Transverse colon (tissue), 4 donors: ENCODE measurements at regions not wholly inside any gene's neighbourhood (a gene's known extent, or its start where the extent isn't known, plus 50 kb on each side); places are given as distances from the start of the nearest gene placed in this dataset.

Experiments used
- DNase-seq: peaks from one replicate; pipeline ENCODE4 v3.0.0-alpha.2; 2019
- H3K27ac ChIP-seq, 4 donors: fragments of 200-600 bp; sonication (generic); 2 replicates each; pipeline ENCODE4 v1.5.1; 2016 to 2018; ENCODE audit warnings: inconsistent platforms in 4 of 4
- H3K27me3 ChIP-seq: fragments of 200-600 bp; sonication (generic); 2 replicates; pipeline ENCODE4 v1.5.1; 2017; ENCODE audit warnings: inconsistent platforms
- H3K36me3 ChIP-seq, 4 donors: fragments of 200-600 bp; sonication (generic); 2 replicates each; pipeline ENCODE4 v1.5.1; 2017 to 2019; ENCODE audit warnings: inconsistent platforms in 4 of 4
- H3K4me1 ChIP-seq, 4 donors: fragments of 200-600 bp; sonication (generic); 2 replicates each; pipeline ENCODE4 v1.5.1; 2017 to 2020; ENCODE audit warnings: inconsistent platforms in 4 of 4
- H3K4me3 ChIP-seq, 4 donors: fragments of 200-600 bp; sonication (generic); 1 replicate in 1 of 4; 2 replicates in 3 of 4; pipeline versions ENCODE4 v1.5.1 to v1.6.1; 2017 to 2019; ENCODE audit warnings: inconsistent platforms in 4 of 4
- H3K9me3 ChIP-seq, 2 donors: fragments of 200-600 bp; sonication (generic); 2 replicates each; pipeline ENCODE4 v1.5.1; 2017 to 2019; ENCODE audit warnings: inconsistent platforms in 2 of 2
- EP300 ChIP-seq: sonication (generic); formaldehyde crosslinking; IDR thresholded peaks from one replicate; pipeline ENCODE4 v1.6.1; 2017; ENCODE audit warnings: antibody characterized with exemption, low read depth
- POLR2A ChIP-seq: fragments of 450-650 bp; IDR thresholded peaks from one replicate; pipeline ENCODE4 v1.6.1; 2016; ENCODE audit warnings: antibody characterized with exemption, mild to moderate bottlenecking, moderate library complexity
- POLR2AphosphoS5 ChIP-seq, 3 donors: sonication (generic); formaldehyde crosslinking; IDR thresholded peaks; one replicate each; pipeline ENCODE4 v1.6.1; 2016; ENCODE audit warnings: antibody characterized with exemption in 3 of 3
- WGBS, 2 donors: methylation state at CpG; one replicate each; pipeline ENCODE4 v1.1.5; 2018; ENCODE audit warnings: low coverage in 1 of 2; 5-methylcytosine and 5-hydroxymethylcytosine counted together
- in situ Hi-C, 4 donors: fragments of 200-750 bp; cut with MboI; loops; one replicate each; pipeline versions ENCODE4 v1.15.0 to v1.15.1; 2017; ENCODE audit warnings: low sequenced_read_pairs in 3 of 4, low pct_ligation_motif_present in 1 of 4, low pct_unique_long_range_greater_than_20kb in 1 of 4
- intact Hi-C: fragments of 100-400 bp; cut with DNase I; formaldehyde crosslinking; loops from one replicate; pipeline ENCODE4 v1.15.1; 2023; ENCODE audit warnings: low total_unique reads
- TF ChIP-seq, protein P1 (sequence below), 5 experiments: fragments of 200-600 bp in 3 of 5; fragments of 450-650 bp in 2 of 5; sonication (generic) in 3 of 5; IDR thresholded peaks; 1 replicate in 2 of 5; 2 replicates in 3 of 5; pipeline ENCODE4 v1.5.1; 2016 to 2017; ENCODE audit warnings: antibody characterized with exemption in 5 of 5, inconsistent platforms in 3 of 5, mild to moderate bottlenecking in 2 of 5, moderate library complexity in 1 of 5

DNA sequence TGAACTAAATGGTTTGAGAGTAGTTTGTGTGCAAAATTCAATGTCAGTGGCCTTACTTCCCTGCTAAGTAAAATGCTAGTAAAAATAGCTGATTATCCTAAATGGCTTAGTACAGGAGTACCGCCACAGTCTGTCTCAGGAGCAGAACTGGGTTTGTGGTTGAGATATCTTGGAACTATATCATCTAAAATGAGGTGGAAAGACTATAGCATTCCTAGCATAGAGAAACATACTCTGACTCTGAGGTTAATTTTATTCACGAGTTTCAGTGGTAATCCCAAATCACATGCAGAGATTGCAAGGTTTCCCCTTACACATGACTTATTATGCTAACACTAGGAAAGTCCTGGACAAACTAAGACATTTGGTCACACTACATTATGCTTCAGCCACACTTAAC is 70.4 kb downstream of the OR13H1 start:
- Histone ChIP-seq H3K36me3 (no peaks in the 10 kb centered on the region), H3K4me3 (no peak overlapping the region), H3K4me1 (no peaks in the 10 kb centered on the region), H3K9me3 (no peaks in the 10 kb centered on the region), H3K27ac (no peak overlapping the region), H3K27me3 (no peaks in the 10 kb centered on the region)
- intact Hi-C loops = no loop called here
- no peak for DNase-seq
- WGBS, 2 donors = 64 to 83% methylated on average over 1 to 2 of the region's 2 CpGs
- in situ Hi-C loops = no loop called here
- TF ChIP-seq, protein P1, sequence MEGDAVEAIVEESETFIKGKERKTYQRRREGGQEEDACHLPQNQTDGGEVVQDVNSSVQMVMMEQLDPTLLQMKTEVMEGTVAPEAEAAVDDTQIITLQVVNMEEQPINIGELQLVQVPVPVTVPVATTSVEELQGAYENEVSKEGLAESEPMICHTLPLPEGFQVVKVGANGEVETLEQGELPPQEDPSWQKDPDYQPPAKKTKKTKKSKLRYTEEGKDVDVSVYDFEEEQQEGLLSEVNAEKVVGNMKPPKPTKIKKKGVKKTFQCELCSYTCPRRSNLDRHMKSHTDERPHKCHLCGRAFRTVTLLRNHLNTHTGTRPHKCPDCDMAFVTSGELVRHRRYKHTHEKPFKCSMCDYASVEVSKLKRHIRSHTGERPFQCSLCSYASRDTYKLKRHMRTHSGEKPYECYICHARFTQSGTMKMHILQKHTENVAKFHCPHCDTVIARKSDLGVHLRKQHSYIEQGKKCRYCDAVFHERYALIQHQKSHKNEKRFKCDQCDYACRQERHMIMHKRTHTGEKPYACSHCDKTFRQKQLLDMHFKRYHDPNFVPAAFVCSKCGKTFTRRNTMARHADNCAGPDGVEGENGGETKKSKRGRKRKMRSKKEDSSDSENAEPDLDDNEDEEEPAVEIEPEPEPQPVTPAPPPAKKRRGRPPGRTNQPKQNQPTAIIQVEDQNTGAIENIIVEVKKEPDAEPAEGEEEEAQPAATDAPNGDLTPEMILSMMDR (IDR thresholded peaks at IDR 0.05) = no peak
- TF ChIP-seq EP300 (no peak), POLR2AphosphoS5 (IDR thresholded peaks at IDR 0.05) (no peak), POLR2A (no peak)

- in situ Hi-C loops = no loop called here
- DNase-seq = no peak
- Histone ChIP-seq H3K36me3 (no peaks in the 10 kb centered on the region), H3K4me3 (no peak overlapping the region), H3K4me1 (no peaks in the 10 kb centered on the region), H3K9me3 (no peaks in the 10 kb centered on the region), H3K27me3 (no peaks in the 10 kb centered on the region), H3K27ac (no peak overlapping the region)
- TF ChIP-seq POLR2AphosphoS5 (IDR thresholded peaks at IDR 0.05) (no peak), EP300 (no peak), POLR2A (no peak)
- TF ChIP-seq, protein P1 (IDR thresholded peaks at IDR 0.05) = no peak
- intact Hi-C loops = no loop called here
- 54 to 58% methylated on average over 2 to 3 of the region's 3 CpGs for WGBS, 2 donors
Measured at GRCh38 chrX:131617182-131617581, 73.3 kb downstream of the OR13H1 start.

- no peaks in the 10 kb centered on the region for H3K27me3 ChIP-seq
- no peaks in the 10 kb centered on the region for H3K4me1 ChIP-seq
- H3K9me3 ChIP-seq = no peaks in the 10 kb centered on the region
- TF ChIP-seq POLR2AphosphoS5 (IDR thresholded peaks at IDR 0.05) (no peak), POLR2A (no peak), EP300 (no peak)
- TF ChIP-seq, protein P1 (IDR thresholded peaks at IDR 0.05) = no peak
- H3K36me3 ChIP-seq = no peaks in the 10 kb centered on the region
- H3K4me3 ChIP-seq = no peak overlapping the region
- no peak overlapping the region for H3K27ac ChIP-seq
- WGBS, 2 donors = 0 to 17% methylated on average over 1 of the region's 1 CpG
- intact Hi-C loops (loop anchor here (2.0 kb wide), 1 partner anchor 37 kb away; no protein-coding TSS in a partner anchor), in situ Hi-C loops (no loop called here)
- no peak for DNase-seq
Measured at GRCh38 chrX:131621650-131622049, 77.8 kb downstream of the OR13H1 start.

DNA sequence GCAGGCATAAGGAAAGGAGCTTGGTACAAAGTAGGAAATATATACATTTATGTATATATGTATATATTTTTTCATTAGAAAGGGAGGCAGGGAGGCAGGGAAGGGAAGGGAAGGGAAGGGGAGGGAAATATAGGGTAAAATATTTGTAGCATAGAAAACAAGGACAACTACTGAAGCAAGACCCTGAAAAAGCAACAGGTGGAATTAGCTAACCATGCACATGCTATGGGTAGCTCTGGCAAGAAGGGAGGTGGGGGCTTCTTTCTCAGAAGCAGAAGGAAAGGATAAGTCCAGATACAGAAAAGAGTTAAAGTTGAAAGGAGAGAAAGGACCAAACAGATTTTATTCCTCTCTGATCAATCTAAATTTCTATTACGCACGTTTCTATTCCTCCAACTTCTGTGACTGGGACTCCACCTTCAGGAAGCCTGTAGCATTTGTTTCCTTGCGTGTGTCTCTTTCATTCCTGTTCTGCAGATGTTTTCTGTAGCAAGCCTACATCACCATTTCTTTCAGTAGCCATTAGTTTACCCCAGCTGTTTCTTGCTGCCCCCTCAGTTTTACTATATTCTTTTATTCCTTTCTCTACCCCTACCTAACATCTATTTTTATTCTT is 82.9 kb downstream of the OR13H1 start:
- in situ Hi-C loops = loop anchor here in 1 of 4 donors (25.0 kb wide), 1 partner anchor 639 kb away; no protein-coding TSS in a partner anchor
- no peak overlapping the region for H3K27ac ChIP-seq
- no peaks in the 10 kb centered on the region for H3K36me3 ChIP-seq
- TF ChIP-seq POLR2AphosphoS5 (IDR thresholded peaks at IDR 0.05) = no peak
- no peak for TF ChIP-seq EP300
- TF ChIP-seq, protein P1 (IDR thresholded peaks at IDR 0.05) = no peak
- no peak for TF ChIP-seq POLR2A
- no peaks in the 10 kb centered on the region for H3K4me1 ChIP-seq
- intact Hi-C loops = no loop called here
- H3K4me3 ChIP-seq = no peak overlapping the region
- no peak for DNase-seq
- 24% methylated on average over 3 of the region's 3 CpGs; no CpG with 5 or more reads in 1 of the 2 donors for WGBS, 2 donors
- H3K27me3 ChIP-seq = no peaks in the 10 kb centered on the region
- no peaks in the 10 kb centered on the region for H3K9me3 ChIP-seq
